DMS79 (cell line): ENCODE measurements at regions not wholly inside any gene's neighbourhood (a gene's known extent, or its start where the extent isn't known, plus 50 kb on each side); places are given as distances from the start of the nearest gene placed in this dataset.
"Not testable (repeated sequence)": the region's sequence is repeated elsewhere in the genome, so short reads cannot be mapped to it uniquely, and the experiment has no call there.

Experiments
- DNase-seq: peaks from one replicate; lab custom pipeline; 2025; lab: John Stamatoyannopoulos, UW

DNA sequence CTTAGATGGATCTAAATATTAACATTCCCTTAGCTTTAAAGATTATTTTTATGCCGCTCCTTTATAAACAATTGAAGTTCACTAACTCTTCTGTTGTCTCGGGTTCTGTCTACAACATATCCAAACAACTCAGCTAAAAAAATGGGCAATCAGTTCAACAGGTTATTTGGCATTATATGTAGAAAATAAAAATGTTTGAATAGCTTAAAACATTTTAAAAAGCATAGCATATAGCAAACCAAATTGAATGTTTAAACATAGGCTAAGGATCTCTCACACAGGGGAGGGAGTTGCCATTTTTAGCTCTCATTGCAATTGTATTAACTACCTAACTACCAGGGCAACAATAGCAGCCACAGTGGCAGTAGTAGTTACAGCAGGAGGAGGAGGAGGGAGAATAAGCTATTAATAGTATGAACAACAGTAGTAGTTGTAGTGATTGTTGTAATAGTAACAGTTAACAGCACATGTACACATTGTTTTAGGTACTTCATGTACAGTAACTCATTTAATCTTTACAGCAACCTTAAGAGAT is 404.2 kb downstream of the KCNRG start:
- DNase-seq: no peak

DNA sequence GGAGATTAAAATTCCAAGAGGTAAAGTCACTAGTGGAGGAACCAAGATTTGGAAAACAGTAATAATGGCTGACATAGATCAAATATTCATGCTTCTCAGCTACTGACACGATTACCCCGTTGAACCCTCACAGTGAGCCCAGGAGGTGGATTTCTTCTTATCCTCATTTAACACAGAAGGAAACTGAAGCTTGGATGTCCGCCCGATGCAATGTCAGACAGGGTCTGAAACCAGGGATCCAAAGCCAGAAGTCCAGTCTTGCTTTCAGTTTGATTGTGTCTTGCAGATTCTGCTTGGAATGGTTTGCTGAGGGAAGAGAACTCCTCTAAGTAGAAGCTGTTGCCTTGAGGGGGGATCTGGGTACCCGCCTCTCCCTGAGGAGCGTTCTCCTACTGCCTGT is 404.7 kb downstream of the KCNRG start:
- no peak for DNase-seq

DNA sequence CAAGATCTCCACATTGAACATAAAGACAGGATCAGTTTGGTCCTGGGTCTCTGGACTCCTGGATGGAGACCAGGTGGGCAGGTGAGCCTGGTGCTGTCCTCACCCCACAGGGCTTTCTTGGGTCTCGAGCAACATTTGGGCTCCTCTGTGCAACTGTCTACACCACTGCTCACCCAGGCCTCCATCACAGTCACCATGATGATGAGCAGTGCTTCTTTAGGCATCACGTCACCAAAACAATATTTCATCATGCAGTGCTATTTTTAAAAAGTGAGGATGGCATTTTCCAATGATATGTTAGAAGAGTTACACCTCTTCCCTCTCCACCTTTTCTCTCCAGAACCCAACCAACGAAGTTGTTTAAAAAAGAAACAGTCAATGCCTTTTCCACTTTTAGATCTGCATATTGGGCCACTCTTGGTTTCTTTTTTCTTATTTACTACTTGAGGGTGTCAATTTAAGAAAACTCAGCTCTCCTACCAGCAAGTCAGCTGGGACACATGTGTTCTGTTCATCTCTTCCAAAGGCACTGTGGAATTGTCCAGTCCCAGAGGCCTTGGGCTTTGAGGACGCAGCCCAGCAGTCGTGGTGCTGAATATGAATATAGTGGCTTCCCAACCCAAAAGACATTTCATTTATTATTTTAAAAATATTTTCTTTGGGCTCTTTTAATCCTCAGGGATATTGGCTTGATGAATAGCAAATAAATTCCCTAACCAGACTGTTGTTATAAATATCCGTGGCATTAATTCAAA is 405.7 kb downstream of the KCNRG start:
- no peak for DNase-seq

DNA sequence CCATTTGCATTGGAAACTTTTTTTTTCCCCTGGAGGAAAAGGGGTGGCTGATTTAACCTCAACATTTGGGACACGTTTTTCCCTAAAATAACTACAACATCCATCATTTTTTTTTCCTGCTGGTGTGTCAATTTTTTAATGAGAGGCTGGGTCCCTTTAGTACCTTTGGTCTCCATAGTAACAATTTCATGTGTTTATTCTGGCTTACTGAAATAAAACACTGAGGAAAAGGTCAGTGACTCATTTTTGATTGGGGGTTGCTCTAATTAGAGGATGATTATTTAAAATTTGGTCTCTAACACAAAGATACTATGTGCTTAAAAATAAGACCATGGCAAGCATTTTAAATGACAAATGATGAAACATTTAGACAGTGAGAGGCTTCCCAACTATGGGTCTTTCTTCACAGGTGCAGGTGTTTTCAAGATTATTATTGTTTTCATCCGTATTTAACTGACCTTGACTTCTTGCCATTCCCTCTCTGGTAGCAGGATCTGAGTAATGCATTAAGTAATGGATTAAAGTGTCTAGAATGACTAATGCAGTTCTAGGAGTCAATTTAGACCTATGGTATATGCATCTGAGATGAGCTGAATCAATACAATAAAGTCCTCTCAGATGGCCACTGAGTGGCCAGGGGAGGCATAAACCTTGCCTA is 406.4 kb downstream of the KCNRG start:
- DNase-seq: no peak

DNA sequence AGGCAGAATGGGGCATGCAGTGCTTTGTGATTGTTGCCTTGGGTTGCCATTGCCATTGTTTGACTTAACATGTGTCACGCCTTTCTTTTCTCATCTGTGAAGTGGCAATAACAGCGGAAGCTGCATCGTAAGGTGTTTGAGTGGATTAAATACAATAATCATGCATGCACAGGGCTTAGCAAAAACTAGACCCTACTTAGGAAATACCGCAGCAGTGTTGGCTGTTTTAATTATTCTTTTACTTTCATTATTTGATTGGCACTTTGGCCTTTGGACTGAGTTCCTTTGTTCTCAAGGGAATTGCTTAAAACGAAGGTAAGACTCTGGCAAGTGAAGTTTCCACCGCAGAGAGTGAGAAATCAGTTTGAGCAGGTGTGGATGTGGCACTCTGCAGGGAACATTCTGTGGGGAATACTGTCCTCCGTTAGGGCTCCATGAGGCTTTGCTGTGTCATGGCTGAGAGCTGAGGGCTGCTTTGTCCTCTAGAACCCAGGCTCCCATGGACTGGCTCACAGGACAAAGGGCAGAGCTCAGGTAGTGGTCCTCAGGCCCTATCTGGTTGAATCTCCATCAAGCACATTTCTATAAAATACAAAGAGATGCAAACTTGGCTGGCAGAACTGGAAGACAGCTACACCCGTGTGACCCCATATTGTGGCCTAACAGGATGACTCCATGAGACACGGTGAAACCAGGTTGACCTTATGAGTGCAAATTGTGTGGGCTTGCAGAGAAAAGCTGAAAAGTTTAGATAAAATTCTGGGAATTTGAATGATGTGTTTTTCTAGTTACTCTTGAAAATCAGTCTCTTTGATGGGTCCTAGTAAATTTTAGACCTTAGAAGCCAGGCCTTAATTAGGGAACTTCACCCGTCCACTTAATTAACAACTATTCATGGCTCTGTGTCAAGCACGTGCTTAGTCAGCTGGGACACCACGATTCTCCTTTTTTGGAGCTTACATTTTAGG is 407.2 kb downstream of the KCNRG start:
- DNase-seq: no peak

DNA sequence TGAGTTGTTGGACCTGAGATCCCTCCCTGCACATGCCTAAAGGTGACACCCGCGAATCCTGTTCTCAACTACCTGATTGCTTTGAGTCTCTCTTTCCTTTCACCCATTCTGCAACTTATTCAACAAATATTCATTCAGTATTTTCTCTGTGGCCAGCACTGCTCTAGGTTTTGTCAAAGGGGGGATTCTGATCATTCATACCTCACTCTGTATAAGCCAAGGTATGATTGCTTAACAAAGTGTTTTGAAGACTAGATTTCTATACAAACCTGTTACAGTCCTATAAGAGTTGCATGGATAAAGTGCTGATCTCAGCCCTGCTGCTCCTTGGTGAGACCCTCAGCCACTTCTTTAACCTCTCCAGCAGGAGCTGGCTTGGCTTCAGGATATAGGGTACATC is 409.7 kb downstream of the KCNRG start:
- no peak for DNase-seq

DNA sequence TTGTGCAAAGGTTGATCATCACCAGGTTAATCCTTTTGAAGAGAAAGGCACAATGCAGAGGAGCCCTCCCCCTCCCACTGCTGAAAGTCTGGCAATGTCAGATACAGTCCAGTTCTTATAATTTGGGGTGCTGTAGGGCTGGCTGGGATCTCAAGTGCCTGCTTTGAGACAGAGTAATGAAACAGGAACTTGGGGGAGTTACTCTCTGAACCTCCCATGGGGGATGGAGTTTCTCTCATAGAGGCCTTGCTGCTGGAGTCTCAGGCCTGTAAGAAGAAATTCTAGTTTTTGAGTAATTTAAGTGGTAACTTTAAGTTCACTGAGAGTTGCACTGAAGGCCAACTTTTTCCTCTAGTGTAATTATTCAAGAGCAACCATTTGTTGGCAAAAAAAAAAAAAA is 410.5 kb downstream of the KCNRG start:
- DNase-seq: no peak

DNA sequence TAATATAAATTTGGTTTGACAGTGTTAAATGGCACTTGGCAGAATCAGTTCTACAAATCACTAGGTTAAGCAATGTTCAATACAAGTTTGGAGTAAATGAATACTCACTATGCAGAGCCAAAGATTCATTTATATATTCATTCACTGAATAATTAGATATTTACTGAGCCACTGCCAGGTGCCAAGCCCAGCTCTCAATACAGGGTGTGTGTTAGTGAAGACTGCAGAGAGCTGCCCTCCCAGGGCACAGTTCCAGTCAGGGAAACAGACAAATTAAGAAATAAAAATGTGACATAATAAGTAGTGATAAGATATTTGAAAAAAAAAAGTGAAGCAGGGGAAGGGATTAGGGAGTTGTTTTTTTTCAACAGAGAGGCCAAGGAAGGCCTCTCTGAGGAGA is 411.7 kb downstream of the KCNRG start:
- DNase-seq: no peak

DNA sequence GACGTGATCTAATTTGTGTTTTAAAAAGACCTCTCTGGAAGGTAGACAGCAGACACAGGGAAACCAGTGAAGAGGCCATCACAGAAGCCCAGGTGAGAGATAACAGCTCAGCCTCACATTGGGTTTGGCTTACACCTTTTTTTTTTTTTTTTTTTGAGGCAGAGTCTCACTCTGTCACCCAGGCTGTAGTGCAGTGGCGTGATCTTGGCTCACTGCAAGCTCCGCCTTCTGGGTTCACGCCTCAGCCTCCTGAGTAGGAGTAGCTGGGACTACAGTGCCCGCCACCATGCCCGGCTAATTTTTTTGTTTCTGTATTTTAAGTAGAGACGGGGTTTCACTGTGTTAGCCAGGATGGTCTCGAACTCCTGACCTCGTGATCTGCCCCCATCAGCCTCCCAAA is 412.3 kb downstream of the KCNRG start:
- DNase-seq: not testable (repeated sequence)

DNA sequence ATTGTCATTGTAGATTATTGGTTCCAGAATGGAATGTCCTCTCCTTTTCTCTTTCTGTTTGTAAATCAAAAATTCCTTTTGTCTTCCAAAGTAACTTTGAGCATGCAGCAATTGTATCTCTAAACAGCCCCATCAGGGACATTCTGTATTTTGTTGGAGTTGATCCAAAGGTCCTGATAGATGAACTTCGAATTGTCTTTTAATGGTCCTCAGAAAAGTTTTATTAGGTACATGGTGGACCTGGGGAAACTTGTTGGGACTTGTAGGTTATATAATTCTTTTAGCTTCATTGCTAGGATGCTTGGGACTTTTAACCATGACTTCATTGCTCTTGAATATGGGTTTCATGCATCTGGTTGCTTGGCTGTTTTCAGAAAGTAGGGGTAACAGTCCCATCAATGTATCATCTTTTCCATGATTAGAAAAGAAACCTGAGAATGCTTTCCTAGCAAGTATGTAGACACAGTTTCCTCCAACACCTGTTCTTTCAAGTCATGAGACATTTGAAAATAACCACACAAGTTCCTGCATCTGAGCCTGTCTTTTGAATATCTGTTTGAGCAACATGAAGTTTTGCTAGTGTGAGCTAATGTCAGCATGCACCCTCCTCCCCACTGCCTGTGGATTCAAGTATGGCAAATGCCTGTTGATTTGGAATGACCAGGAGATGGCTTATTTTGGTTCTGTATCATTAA is 413.1 kb downstream of the KCNRG start:
- DNase-seq: no peak

DNA sequence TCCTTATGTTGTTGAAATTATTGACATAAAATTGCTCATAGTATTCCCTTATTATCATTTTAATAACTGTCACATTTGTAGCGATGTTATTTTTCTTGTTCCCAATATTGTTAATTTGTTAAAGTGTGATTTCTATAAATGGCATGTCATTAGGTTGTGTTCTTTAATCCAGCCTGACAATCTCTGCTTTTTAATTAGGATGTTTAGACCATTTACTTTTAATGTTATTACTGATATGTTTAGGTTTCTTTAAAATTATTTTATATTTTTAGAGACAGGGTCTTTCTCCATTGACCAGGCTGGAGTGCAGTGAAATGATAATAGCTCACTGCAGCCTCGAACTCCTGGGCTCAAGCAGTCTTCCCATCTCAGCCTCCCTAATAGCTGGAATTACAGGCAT is 408.5 kb downstream of the DLEU7 start:
- no peak for DNase-seq

DNA sequence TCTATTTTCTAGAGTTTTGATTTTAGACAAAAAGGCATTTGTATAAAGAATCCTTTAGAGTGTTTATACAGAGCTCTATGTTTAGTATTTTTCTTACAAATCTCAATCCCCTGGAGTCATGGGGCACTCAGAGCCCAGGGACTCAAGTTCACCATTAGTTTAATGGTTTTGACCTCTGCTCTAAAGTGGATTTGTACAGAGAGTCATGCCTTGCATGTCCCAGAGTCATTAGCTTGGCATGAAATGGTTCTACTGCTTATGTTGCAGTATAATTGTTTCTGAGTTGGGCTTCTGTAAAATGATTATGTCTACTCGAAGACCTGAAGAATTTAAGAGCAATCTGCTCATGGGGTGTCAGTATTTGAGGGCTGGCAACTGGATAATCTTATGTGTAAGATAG is 406.2 kb downstream of the DLEU7 start:
- DNase-seq: no peak

DNA sequence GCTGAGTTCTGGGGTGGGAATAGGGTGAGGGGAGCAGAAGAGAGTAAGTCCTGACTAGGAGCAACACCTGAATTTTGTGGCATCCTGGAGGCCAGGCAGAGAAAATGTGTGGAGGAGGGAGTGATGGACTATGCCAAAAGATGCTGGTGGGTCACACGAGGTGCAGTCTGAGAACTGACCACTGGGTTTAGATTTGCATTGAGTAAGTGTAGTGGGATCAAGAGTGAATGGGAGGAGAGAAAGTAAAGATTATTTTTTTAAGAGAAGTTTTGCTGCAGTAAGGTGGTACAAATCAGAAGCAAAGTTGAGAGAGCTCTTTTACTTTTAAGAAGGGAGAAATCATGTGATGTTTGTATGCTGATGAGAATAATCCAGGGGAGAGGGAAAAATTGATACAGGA is 405.1 kb downstream of the DLEU7 start:
- DNase-seq: no peak

DNA sequence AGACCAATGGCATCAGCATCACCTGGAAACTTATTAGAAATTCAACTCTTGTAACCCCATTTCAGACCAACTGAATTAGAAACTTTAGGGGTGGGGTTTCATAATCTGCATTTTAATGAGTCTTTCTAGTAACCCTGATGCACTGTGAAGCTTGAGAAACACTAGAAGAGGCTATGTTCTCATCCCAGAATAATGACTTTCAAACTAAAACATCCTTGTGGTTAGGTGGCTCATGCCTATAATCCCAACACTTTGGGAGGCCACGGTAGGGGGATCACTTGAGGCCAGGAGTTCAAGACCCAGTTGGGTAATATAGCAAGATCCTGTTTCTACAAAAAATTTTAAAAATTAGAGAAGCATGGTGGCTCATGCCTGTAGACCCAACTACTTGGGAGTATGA is 402.4 kb downstream of the DLEU7 start:
- no peak for DNase-seq

DNA sequence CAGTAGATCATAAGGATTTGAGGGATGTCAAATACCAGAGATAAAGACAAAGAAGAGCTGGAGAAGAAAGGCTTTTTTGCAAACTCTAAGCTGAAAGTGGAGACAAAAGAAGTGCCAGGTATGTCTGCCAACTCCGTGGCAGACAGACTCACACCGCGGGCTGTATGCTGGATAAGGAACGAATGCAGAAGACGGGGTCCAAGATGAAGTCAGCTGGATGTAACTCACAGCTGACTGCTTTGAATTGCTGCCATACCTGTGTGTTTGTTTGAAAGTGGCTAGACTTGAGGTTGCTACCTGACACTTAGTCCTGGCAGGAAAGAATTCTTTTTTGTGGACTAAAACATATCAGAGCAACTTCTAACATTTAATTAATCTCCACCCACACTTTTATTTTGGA is 398.8 kb downstream of the DLEU7 start:
- no peak for DNase-seq

DNA sequence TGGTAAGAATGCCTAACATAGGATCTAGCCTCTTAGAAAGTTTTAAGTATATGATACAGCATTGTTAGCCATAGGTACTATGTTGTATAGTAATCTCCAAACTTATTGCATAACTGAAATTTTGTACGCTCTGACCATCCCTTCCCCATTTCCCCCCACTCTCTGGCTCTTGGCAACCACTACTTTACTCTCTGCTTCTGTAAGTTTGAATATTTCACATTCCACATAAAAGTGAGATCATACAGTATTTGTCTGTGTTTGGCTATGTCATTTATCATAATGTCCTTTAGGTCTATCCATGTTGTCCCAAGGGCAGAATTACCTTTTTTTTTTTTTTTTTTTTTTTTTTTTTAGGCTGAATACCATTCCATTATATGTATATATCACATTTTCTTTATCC is 396.9 kb downstream of the DLEU7 start:
- no peak for DNase-seq

DNA sequence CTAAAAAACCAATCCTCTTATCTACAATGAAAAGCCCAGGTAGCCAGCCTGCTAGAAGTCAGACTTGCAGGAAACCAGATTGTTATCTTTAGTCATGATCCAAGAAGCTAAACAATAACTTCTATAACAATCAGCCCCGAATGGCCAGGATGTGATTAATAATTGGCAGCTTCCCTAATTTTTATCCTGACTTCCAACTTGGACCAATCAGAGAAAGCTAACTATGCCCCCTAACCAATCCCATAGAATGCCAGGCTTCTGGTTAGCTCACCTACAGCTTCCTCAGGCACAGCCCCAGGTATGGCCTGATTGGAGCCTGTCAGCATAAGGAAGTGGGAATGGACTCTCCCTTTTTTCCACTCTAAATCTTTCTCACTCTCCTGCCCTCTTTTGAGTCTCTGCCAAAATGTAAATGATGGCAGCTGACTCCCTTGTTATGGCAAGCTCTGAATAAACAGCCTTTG is 394.9 kb downstream of the DLEU7 start:
- no peak for DNase-seq

DNA sequence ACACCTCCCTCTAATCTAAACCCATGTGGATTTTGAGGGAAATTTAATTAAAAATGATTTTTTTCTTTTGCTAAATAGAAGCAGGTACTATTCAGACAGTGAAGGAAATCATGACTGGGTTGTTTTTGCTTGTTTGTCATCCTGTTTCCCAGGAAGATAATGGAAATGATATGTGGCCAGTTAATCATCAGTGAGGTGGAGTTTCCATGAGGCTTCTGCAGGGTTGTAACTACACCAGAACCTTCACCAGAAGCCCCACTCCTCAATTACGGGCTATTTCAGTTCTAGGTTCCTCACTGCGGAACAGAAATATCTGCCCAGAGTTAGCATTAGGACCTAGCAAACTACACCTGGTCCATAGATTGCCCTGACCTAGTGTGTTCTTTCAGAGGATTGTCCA is 394.0 kb downstream of the DLEU7 start:
- DNase-seq: no peak

DNA sequence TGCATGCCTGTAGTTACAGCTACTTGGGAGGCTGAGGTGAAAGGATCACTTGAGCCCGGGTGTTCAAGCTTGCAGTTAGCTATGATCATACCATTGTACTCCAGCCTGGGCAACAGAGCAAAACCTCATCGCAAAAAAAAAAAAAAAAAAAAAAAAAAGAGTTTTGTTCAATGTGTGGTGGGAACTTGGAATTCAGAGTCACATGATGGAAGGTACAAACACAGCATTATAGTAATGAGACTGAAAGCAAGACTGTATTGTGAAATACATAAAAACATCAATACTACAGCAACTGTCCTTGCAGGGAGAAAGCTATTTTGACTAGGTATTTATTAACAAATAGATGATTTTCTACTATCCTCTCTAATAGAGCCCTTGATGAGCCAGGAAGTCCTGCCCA is 393.2 kb downstream of the DLEU7 start:
- no peak for DNase-seq

DNA sequence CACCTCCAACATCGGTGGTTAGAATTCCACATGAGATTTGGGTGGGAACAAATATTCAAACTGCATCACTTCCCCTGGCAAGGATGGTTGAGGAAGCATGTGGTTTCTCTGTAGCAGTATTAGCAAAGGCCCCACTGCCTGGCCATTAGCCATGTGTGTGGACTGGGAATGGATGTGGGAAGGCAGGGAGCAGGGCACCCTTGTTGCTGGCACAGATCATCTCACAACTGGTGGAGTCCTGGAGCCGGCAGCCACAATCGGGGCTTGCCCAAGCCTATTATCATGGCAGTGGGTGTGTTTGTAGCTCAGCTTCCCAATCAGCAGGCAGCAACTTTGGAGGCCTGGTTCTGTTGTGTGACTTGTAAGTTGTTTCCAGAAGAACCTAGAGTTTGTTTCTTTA is 391.9 kb downstream of the DLEU7 start:
- no peak for DNase-seq

DNA sequence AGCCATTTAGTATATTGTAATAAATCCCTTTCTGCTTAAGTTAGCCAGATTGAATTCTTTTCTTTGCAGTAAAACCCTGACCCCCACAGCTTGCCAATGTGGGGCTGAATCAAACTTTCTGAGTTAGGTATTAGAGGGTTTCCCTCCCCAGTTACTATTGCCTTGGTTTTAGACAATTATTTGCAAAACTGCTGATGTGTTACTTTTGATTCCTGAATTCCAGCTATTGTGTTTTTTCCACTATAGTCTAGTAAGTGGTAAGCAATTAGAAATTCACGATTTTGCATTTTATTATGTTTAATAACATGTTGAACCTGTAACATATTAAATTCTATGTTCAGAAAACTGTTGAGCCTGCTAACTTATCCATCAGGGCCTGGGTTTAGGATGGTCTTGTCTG is 391.5 kb downstream of the DLEU7 start:
- no peak for DNase-seq

DNA sequence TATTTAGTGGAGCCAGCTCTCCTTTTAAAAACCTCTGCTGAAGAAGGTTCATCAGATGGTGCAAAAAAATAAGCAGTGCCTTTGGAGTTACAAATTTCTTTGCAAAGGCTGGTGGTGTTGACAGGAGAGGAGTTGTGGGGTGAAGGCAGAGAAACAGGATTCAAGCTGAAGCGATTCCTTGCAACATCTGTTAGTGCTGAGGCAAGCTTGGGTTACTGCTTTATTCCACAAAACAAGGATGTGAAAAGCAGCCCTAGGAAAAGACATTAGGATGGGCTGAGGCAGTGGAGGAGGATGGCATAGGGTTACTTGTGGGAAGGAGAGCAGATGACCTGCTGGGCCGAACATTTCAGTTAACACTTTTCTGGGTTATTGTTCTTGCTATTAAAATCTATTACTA is 390.7 kb downstream of the DLEU7 start:
- no peak for DNase-seq
